ENCODE measurements at regions not wholly inside any gene's neighbourhood (a gene's known extent, or its start where the extent isn't known, plus 50 kb on each side); places are given as distances from the start of the nearest gene placed in this dataset.

GRCh38 chr5:153005711-153006110 is 484.8 kb upstream of the GRIA1 start:
- H3K9me3 ChIP-seq: peaks cover 13% of the 10 kb centered on the region
- DNase-seq (no peak), ATAC-seq (no peak)
- intact Hi-C loops (cut with DNase I): no loop called here
- H3K4me3 ChIP-seq: no peak overlapping the region
- TF ChIP-seq CTCF (IDR thresholded peaks at IDR 0.05): no peak
- no peaks in the 10 kb centered on the region for H3K27me3 ChIP-seq (ENCODE audit: low read depth)
- H3K4me1 ChIP-seq: no peaks in the 10 kb centered on the region
- H3K36me3 ChIP-seq: no peaks in the 10 kb centered on the region
- no peak overlapping the region for H3K27ac ChIP-seq

DNA sequence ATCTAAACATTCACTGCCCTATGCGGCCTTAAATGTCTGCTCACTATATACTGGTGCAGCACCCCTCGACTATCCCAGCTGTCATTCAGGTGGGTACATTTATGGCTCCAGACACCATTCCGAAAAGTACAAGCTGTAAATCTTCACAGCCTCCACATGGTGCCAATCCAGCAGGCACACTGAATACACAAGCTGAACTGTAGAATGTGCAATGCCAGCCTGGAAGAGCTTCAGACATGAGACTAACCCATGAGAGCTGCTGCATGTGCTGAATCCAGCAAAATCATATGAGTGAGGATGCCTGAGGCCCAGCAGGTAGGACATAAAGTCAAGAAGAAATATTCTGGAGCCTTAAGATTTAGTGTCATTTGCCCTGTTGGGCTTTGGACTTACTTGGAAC is 483.8 kb upstream of the GRIA1 start:
- Histone ChIP-seq H3K27me3 (ENCODE audit: low read depth) (no peaks in the 10 kb centered on the region), H3K4me1 (no peaks in the 10 kb centered on the region), H3K27ac (no peak overlapping the region), H3K36me3 (no peaks in the 10 kb centered on the region), H3K4me3 (no peak overlapping the region), H3K9me3 (peaks cover 13% of the 10 kb centered on the region)
- no peak for DNase-seq
- intact Hi-C loops (cut with DNase I): no loop called here
- no peak for TF ChIP-seq CTCF (IDR thresholded peaks at IDR 0.05)
- ATAC-seq: no peak

- H3K36me3 ChIP-seq: no peaks in the 10 kb centered on the region
- no peak overlapping the region for H3K27ac ChIP-seq
- DNase-seq (no peak), ATAC-seq (no peak)
- no peak for TF ChIP-seq CTCF (IDR thresholded peaks at IDR 0.05)
- peaks cover 6% of the 10 kb centered on the region for H3K9me3 ChIP-seq
- H3K4me3 ChIP-seq: no peak overlapping the region
- H3K4me1 ChIP-seq: no peaks in the 10 kb centered on the region
- intact Hi-C loops (cut with DNase I): no loop called here
- H3K27me3 ChIP-seq (ENCODE audit: low read depth): no peaks in the 10 kb centered on the region
Observed at GRCh38 chr5:153014194-153014593, 476.3 kb upstream of the GRIA1 start.

- no peaks in the 10 kb centered on the region for H3K4me1 ChIP-seq
- no peak overlapping the region for H3K27ac ChIP-seq
- no peaks in the 10 kb centered on the region for H3K27me3 ChIP-seq (ENCODE audit: low read depth)
- no peaks in the 10 kb centered on the region for H3K36me3 ChIP-seq
- no peak for DNase-seq
- no peak overlapping the region for H3K4me3 ChIP-seq
- ATAC-seq: no peak
- no peak for TF ChIP-seq CTCF (IDR thresholded peaks at IDR 0.05)
- intact Hi-C loops (cut with DNase I): no loop called here
- peaks cover 26% of the 10 kb centered on the region for H3K9me3 ChIP-seq
Observed at GRCh38 chr5:153018121-153018520, 472.3 kb upstream of the GRIA1 start.

DNA sequence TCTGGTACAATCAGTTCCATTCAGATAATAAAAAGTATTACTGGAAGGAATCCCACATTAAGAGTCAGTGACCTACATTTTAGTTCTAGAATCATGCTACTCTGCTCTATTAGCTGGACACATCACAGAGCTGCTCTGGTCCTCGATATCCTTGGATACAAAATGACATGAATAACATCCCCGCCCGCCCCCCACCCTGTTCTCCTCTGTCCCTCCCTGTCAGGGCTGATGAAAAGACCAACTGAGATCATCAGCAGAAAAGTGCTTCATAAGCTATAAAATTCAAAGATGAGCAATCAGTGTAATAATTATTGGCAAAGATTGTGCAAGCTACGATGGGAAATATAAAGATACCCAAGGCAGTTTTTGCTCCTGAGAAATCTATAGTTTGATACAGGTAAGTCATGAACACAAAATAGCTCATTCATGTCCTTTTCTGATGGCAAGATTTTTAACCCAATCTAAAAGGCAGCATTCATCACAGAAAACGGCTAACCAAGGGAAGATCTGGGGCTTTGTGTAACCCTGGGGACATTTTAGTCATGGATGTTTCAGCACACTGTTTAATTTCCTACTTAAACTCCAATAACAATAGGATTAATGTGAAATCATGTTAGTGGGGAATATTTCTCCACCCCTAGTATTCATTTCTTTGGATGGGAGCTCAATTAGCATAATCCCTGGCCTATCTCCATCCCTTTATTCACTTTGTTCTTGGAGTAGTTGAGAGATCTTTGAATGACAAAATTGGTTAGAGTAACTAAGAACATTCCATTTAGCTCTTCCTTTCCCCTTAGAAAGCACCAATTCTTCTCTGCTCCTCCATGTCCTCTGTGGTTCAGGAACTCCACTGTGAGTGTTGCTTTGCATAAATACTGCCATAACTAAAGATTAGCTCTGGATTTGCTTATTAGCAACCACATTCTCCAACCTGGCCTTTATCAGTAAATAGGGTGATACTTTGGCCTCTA is 459.4 kb upstream of the GRIA1 start:
- TF ChIP-seq CTCF (IDR thresholded peaks at IDR 0.05): no peak
- Histone ChIP-seq H3K4me3 (no peak overlapping the region), H3K4me1 (no peaks in the 10 kb centered on the region), H3K27ac (no peak overlapping the region), H3K27me3 (ENCODE audit: low read depth) (no peaks in the 10 kb centered on the region), H3K36me3 (no peaks in the 10 kb centered on the region), H3K9me3 (no peaks in the 10 kb centered on the region)
- intact Hi-C loops (cut with DNase I): no loop called here
- DNase-seq (no peak), ATAC-seq (no peak)

All from lower lobe of right lung (tissue), 2 donors.